IMR-90 (cell line): ENCODE measurements at regions not wholly inside any gene's neighbourhood (a gene's known extent, or its start where the extent isn't known, plus 50 kb on each side); places are given as distances from the start of the nearest gene placed in this dataset.

Source experiments
- ATAC-seq: fragments of 200-7000 bp; cut with Tn5 transposase; 2 replicates; pipeline ENCODE4 v1.9.1; 2020; ENCODE audit warnings: low read depth, mild to moderate bottlenecking, moderate library complexity
- BruUV-seq: library from RNA; stranded (reverse); fragments of 400-500 nt; replicated peaks from 2 replicates; lab custom pipeline; 2021; lab: Mats Ljungman, UMichigan
- CTCF ChIA-PET: fragments of 300-600 bp; formaldehyde crosslinking; extraction: SDS; loops from one replicate; lab custom pipeline; 2021; ENCODE audit warnings: antibody characterized with exemption; lab: Yijun Ruan, JAX
- POLR2A ChIA-PET: fragments of 300-600 bp; sonication (Branson Sonifier 250); formaldehyde crosslinking; loops from one replicate; lab custom pipeline; 2022; ENCODE audit warnings: antibody characterized with exemption; ENCODE audit not compliant: unreplicated experiment; lab: Charles Lee
- DNase-seq: peaks from one replicate; pipeline ENCODE4 v3.0.0; 2013
- H2AFZ ChIP-seq: replicated peaks from 2 replicates; pipeline ENCODE3; 2013; ENCODE audit warnings: low read length, mild to moderate bottlenecking; ENCODE audit not compliant: poor library complexity
- H2AK5ac ChIP-seq: 2 replicates; pipeline ENCODE4 v1.6.1; 2013; ENCODE audit warnings: low read depth, low read length, inconsistent platforms
- H2AK9ac ChIP-seq: replicated peaks from 2 replicates; pipeline ENCODE3; 2013; ENCODE audit warnings: mild to moderate bottlenecking, low read depth, low read length, moderate library complexity; ENCODE audit not compliant: poor library complexity
- H2BK120ac ChIP-seq: 2 replicates; pipeline ENCODE4 v1.6.1; 2013; ENCODE audit warnings: low read depth, low read length, inconsistent platforms
- H2BK15ac ChIP-seq: 3 replicates; pipeline ENCODE4 v1.6.1; 2013; ENCODE audit warnings: low read depth, low read length, inconsistent platforms
- H2BK20ac ChIP-seq: 2 replicates; pipeline ENCODE4 v1.6.1; 2013; ENCODE audit warnings: low read depth, mild to moderate bottlenecking, inconsistent platforms, low read length, moderate library complexity
- H2BK5ac ChIP-seq: 2 replicates; pipeline ENCODE4 v1.6.1; 2013; ENCODE audit warnings: mild to moderate bottlenecking, low read depth, low read length, inconsistent platforms; ENCODE audit not compliant: poor library complexity, severe bottlenecking
- H3K14ac ChIP-seq: replicated peaks from 2 replicates; pipeline ENCODE4 v1.6.1; 2013; ENCODE audit warnings: low read depth, low read length, inconsistent platforms
- H3K18ac ChIP-seq: 2 replicates; pipeline ENCODE4 v1.6.1; 2013; ENCODE audit warnings: low read depth, low read length, control low read depth
- H3K23ac ChIP-seq: 2 replicates; pipeline ENCODE4 v1.6.1; 2013; ENCODE audit warnings: low read depth, low read length, inconsistent platforms
- H3K27ac ChIP-seq: 2 replicates; pipeline ENCODE4 v1.5.1; 2013; ENCODE audit warnings: mild to moderate bottlenecking, control low read depth, low read length; ENCODE audit not compliant: insufficient read depth
- H3K27me3 ChIP-seq: 2 replicates; pipeline ENCODE4 v1.6.1; 2013; ENCODE audit warnings: low read length; ENCODE audit not compliant: control insufficient read depth, insufficient read depth
- H3K36me3 ChIP-seq: 2 replicates; pipeline ENCODE4 v1.6.1; 2013; ENCODE audit warnings: low read length, mixed read lengths; ENCODE audit not compliant: control insufficient read depth, insufficient read depth
- H3K4ac ChIP-seq: 2 replicates; pipeline ENCODE4 v1.6.1; 2013; ENCODE audit warnings: low read depth, low read length, inconsistent platforms
- H3K4me1 ChIP-seq: 2 replicates; pipeline ENCODE4 v1.6.1; 2013; ENCODE audit warnings: low read length, mixed read lengths; ENCODE audit not compliant: control insufficient read depth, insufficient read depth
- H3K4me2 ChIP-seq: 2 replicates; pipeline ENCODE4 v1.6.1; 2013; ENCODE audit warnings: low read depth, mild to moderate bottlenecking, control low read depth, low read length, moderate library complexity
- H3K4me3 ChIP-seq: 2 replicates; pipeline ENCODE4 v1.5.1; 2013; ENCODE audit warnings: low read depth, mild to moderate bottlenecking, control low read depth, low read length, moderate library complexity; ENCODE audit not compliant: insufficient read depth
- H3K56ac ChIP-seq: 2 replicates; pipeline ENCODE4 v1.6.1; 2013; ENCODE audit warnings: low read length, inconsistent platforms; ENCODE audit not compliant: insufficient read depth; ENCODE audit errors: extremely low read depth
- H3K79me1 ChIP-seq, 2 experiments: 2 replicates each; pipeline ENCODE4 v1.6.1; 2013; ENCODE audit warnings: low read length in 2 of 2, inconsistent platforms in 1 of 2, low read depth in 1 of 2
- H3K9ac ChIP-seq: 2 replicates; pipeline ENCODE4 v1.6.1; 2013; ENCODE audit warnings: low read depth, low read length, control low read depth
- H3K9me1 ChIP-seq: 2 replicates; pipeline ENCODE4 v1.6.1; 2013; ENCODE audit warnings: low read length, inconsistent platforms; ENCODE audit not compliant: insufficient read depth
- H3K9me3 ChIP-seq: 2 replicates; pipeline ENCODE4 v1.6.1; 2013; ENCODE audit warnings: low read length; ENCODE audit not compliant: control insufficient read depth, insufficient read depth
- H4K20me1 ChIP-seq: 2 replicates; pipeline ENCODE4 v1.6.1; 2013; ENCODE audit warnings: low read length, inconsistent platforms; ENCODE audit not compliant: insufficient read depth
- H4K5ac ChIP-seq: 2 replicates; pipeline ENCODE4 v1.6.1; 2013; ENCODE audit warnings: mild to moderate bottlenecking, low read depth, low read length, control low read depth
- H4K8ac ChIP-seq, 2 experiments: 2 replicates each; pipeline ENCODE4 v1.6.1; 2013; ENCODE audit warnings: low read depth in 2 of 2, low read length in 2 of 2, control low read depth in 1 of 2, inconsistent platforms in 1 of 2
- H4K91ac ChIP-seq: 2 replicates; pipeline ENCODE4 v1.6.1; 2013; ENCODE audit warnings: low read depth, low read length, inconsistent platforms; ENCODE audit not compliant: insufficient read depth
- BHLHE40 ChIP-seq: fragments of 150-350 bp; IDR thresholded peaks from 2 replicates; pipeline ENCODE4 v1.6.1; 2016; ENCODE audit warnings: mild to moderate bottlenecking, low read depth, low read length
- CEBPB ChIP-seq: IDR thresholded peaks from 2 replicates; pipeline ENCODE4 v1.6.1; 2012; ENCODE audit warnings: low read depth, low read length, improper control_type of control experiment
- CHD1 ChIP-seq: IDR thresholded peaks from 2 replicates; pipeline ENCODE4 v1.6.1; 2012; ENCODE audit warnings: low read depth, low read length, improper control_type of control experiment
- FOS ChIP-seq: fragments of 150-350 bp; IDR thresholded peaks from 2 replicates; pipeline ENCODE4 v1.6.1; 2016; ENCODE audit warnings: low read depth, low read length
- MAFK ChIP-seq: IDR thresholded peaks from 2 replicates; pipeline ENCODE4 v1.6.1; 2012; ENCODE audit warnings: low read depth, low read length, improper control_type of control experiment
- MAZ ChIP-seq: IDR thresholded peaks from 2 replicates; pipeline ENCODE4 v1.6.1; 2012; ENCODE audit warnings: low read depth, mild to moderate bottlenecking, low read length, improper control_type of control experiment, moderate library complexity, borderline replicate concordance
- MXI1 ChIP-seq: IDR thresholded peaks from 2 replicates; pipeline ENCODE4 v1.6.1; 2012; ENCODE audit warnings: low read depth, mild to moderate bottlenecking, low read length, moderate library complexity, borderline replicate concordance
- NFE2L2 ChIP-seq: fragments of 150-350 bp; IDR thresholded peaks from 2 replicates; pipeline ENCODE4 v1.6.1; 2016; ENCODE audit warnings: low read depth, mild to moderate bottlenecking, low read length
- POLR2A ChIP-seq: IDR thresholded peaks from 2 replicates; pipeline ENCODE4 v1.6.1; 2012; ENCODE audit warnings: mild to moderate bottlenecking, low read depth, low read length
- RAD21 ChIP-seq: IDR thresholded peaks from 2 replicates; pipeline ENCODE4 v1.6.1; 2012; ENCODE audit warnings: low read length, improper control_type of control experiment
- RCOR1 ChIP-seq: IDR thresholded peaks from 2 replicates; pipeline ENCODE4 v1.6.1; 2012; ENCODE audit warnings: mild to moderate bottlenecking, low read length, improper control_type of control experiment; ENCODE audit not compliant: insufficient replicate concordance
- RFX5 ChIP-seq: IDR thresholded peaks from 2 replicates; pipeline ENCODE4 v1.8.0; 2012; ENCODE audit warnings: low read depth, mild to moderate bottlenecking, low read length, moderate library complexity
- SMC3 ChIP-seq: fragments of 150-350 bp; IDR thresholded peaks from 2 replicates; pipeline ENCODE4 v1.6.1; 2016; ENCODE audit warnings: low read depth, mild to moderate bottlenecking, antibody characterized with exemption, low read length, moderate library complexity
- WGBS, 2 experiments: methylation state at CpG; one replicate each; pipeline versions ENCODE4 v1.1.5 to v1.1.7; 2013; ENCODE audit warnings: missing lambda C conversion rate in 2 of 2; ENCODE audit not compliant: insufficient read length in 1 of 2; ENCODE audit errors: extremely low coverage in 2 of 2; 5-methylcytosine and 5-hydroxymethylcytosine counted together
- dilution Hi-C: fragments of 300-500 bp; cut with HindIII; formaldehyde crosslinking; loops from one replicate; pipeline ENCODE4 v1.14.3; 2018; ENCODE audit warnings: low sequenced_read_pairs; ENCODE audit not compliant: unreplicated experiment
- in situ Hi-C: fragments of 300-500 bp; cut with MboI; formaldehyde crosslinking; loops from 3 replicates; pipeline ENCODE4 v1.14.3; 2019; ENCODE audit warnings: low sequenced_read_pairs, inconsistent platforms, mixed read lengths
- intact Hi-C: fragments of 100-400 bp; cut with micrococcal nuclease; formaldehyde crosslinking; loops from 2 replicates; pipeline ENCODE4 v1.10.0; 2022
- TF ChIP-seq, protein P1 (sequence below): fragments of 150-350 bp; IDR thresholded peaks from 2 replicates; pipeline ENCODE4 v1.6.1; 2016; ENCODE audit warnings: low read depth, mild to moderate bottlenecking, low read length, moderate library complexity, borderline replicate concordance
- TF ChIP-seq, protein P2 (sequence below): conservative IDR thresholded peaks from 2 replicates; pipeline ENCODE4 v1.5.1; 2012; ENCODE audit warnings: mild to moderate bottlenecking, low read depth, low read length, improper control_type of control experiment
- TF ChIP-seq, protein P3 (sequence below): fragments of 150-350 bp; IDR thresholded peaks from 2 replicates; pipeline ENCODE4 v1.6.1; 2017; ENCODE audit warnings: mild to moderate bottlenecking, antibody characterized with exemption, low read length, low read depth

DNA sequence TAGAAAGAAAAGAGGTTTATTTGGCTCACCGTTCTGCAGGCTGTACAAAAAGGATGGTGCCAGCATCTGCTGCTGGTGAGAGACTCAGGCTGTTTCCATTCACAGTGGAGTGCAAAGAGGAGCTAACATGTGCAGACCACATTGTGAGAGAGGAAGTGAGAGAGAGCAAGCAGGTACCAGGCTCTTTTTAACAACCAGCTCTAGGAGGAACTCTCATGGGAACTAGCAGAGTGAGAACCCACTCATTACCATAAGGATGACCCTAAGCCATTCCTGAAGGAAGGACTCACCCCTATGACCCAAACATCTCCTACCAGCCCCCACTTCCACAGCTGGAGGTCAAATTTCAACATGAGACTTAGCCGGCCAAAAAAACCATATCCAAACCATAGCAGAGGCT is 158.6 kb upstream of the ADGRL3 start:
- no peak overlapping the region for H2AK5ac ChIP-seq
- no peak overlapping the region for H4K5ac ChIP-seq
- WGBS, 2 experiments = 80% methylated on average over 1 of the region's 2 CpGs; no CpG with 5 or more reads in 1 of the 2 experiments
- ChIA-PET CTCF (no interaction called here), POLR2A (no interaction called here)
- in situ Hi-C loops = no loop called here
- no peaks in the 10 kb centered on the region for H3K79me1 ChIP-seq
- no peak overlapping the region for H2BK120ac ChIP-seq
- BruUV-seq = no TSS peak
- intact Hi-C loops = no loop called here
- no peak overlapping the region for H3K4me2 ChIP-seq
- ATAC-seq (no peak), DNase-seq (no peak)
- H3K4me3 ChIP-seq = no peak overlapping the region
- no peak overlapping the region for H3K4ac ChIP-seq
- H4K20me1 ChIP-seq = no peaks in the 10 kb centered on the region
- H2BK15ac ChIP-seq = no peak overlapping the region
- H3K9me1 ChIP-seq = no peaks in the 10 kb centered on the region
- no peak overlapping the region for H3K27ac ChIP-seq
- H3K4me1 ChIP-seq = no peaks in the 10 kb centered on the region
- H2BK20ac ChIP-seq = no peak overlapping the region
- no peaks in the 10 kb centered on the region for H3K36me3 ChIP-seq
- no peak overlapping the region for H3K23ac ChIP-seq
- no peak overlapping the region for H3K18ac ChIP-seq
- no peak overlapping the region for H2BK5ac ChIP-seq
- H3K27me3 ChIP-seq = no peaks in the 10 kb centered on the region
- no peak overlapping the region for H4K8ac ChIP-seq
- no peaks in the 10 kb centered on the region for H3K9me3 ChIP-seq
- no peak overlapping the region for H2AFZ ChIP-seq
- H4K91ac ChIP-seq = no peak overlapping the region
- H2AK9ac ChIP-seq = no peak overlapping the region
- H3K56ac ChIP-seq = no peak overlapping the region
- no peak overlapping the region for H3K9ac ChIP-seq
- dilution Hi-C loops = no loop called here
- no peak overlapping the region for H3K14ac ChIP-seq
- TF ChIP-seq MXI1 (no peak), RAD21 (no peak), BHLHE40 (no peak), RCOR1 (no peak), FOS (no peak), NFE2L2 (no peak), MAZ (no peak), RFX5 (no peak), CEBPB (no peak), CHD1 (no peak), POLR2A (no peak), MAFK (no peak), SMC3 (no peak)
- TF ChIP-seq, protein P1, sequence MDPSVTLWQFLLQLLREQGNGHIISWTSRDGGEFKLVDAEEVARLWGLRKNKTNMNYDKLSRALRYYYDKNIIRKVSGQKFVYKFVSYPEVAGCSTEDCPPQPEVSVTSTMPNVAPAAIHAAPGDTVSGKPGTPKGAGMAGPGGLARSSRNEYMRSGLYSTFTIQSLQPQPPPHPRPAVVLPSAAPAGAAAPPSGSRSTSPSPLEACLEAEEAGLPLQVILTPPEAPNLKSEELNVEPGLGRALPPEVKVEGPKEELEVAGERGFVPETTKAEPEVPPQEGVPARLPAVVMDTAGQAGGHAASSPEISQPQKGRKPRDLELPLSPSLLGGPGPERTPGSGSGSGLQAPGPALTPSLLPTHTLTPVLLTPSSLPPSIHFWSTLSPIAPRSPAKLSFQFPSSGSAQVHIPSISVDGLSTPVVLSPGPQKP = no peak
- TF ChIP-seq, protein P2, sequence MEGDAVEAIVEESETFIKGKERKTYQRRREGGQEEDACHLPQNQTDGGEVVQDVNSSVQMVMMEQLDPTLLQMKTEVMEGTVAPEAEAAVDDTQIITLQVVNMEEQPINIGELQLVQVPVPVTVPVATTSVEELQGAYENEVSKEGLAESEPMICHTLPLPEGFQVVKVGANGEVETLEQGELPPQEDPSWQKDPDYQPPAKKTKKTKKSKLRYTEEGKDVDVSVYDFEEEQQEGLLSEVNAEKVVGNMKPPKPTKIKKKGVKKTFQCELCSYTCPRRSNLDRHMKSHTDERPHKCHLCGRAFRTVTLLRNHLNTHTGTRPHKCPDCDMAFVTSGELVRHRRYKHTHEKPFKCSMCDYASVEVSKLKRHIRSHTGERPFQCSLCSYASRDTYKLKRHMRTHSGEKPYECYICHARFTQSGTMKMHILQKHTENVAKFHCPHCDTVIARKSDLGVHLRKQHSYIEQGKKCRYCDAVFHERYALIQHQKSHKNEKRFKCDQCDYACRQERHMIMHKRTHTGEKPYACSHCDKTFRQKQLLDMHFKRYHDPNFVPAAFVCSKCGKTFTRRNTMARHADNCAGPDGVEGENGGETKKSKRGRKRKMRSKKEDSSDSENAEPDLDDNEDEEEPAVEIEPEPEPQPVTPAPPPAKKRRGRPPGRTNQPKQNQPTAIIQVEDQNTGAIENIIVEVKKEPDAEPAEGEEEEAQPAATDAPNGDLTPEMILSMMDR = no peak
- TF ChIP-seq, protein P3, sequence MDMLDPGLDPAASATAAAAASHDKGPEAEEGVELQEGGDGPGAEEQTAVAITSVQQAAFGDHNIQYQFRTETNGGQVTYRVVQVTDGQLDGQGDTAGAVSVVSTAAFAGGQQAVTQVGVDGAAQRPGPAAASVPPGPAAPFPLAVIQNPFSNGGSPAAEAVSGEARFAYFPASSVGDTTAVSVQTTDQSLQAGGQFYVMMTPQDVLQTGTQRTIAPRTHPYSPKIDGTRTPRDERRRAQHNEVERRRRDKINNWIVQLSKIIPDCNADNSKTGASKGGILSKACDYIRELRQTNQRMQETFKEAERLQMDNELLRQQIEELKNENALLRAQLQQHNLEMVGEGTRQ = no peak
